Hepatic stellate cell (primary cell): ENCODE measurements at regions not wholly inside any gene's neighbourhood (a gene's known extent, or its start where the extent isn't known, plus 50 kb on each side); places are given as distances from the start of the nearest gene placed in this dataset.

Experiments
- DNase-seq: peaks from one replicate; pipeline ENCODE4 v3.0.0; 2011; ENCODE audit warnings: low spot score

- no peak for DNase-seq
These were observed 1173.3 kb downstream of the PCDH17 start for GRCh38 chr13:58804832-58805231.

- no peak for DNase-seq
These were observed 1174.9 kb downstream of the PCDH17 start for GRCh38 chr13:58806401-58806800.

- DNase-seq, result no peak
These were observed 1192.2 kb downstream of the PCDH17 start for GRCh38 chr13:58823701-58824100.

- DNase-seq, result no peak
These were observed 1196.4 kb downstream of the PCDH17 start for GRCh38 chr13:58827904-58828303.

GRCh38 chr13:58830841-58831240, 1199.3 kb downstream of the PCDH17 start:
- DNase-seq, result no peak

- DNase-seq, result no peak
These were observed 1207.1 kb downstream of the PCDH17 start for GRCh38 chr13:58838615-58839014.

- DNase-seq, result no peak
These were observed 1211.5 kb downstream of the PCDH17 start for GRCh38 chr13:58843071-58843470.

GRCh38 chr13:58843567-58843966, 1212.0 kb downstream of the PCDH17 start:
- DNase-seq, result no peak

- no peak for DNase-seq
These were observed 1218.6 kb downstream of the PCDH17 start for GRCh38 chr13:58850161-58850560.

- DNase-seq, result no peak
These were observed 1220.5 kb downstream of the PCDH17 start for GRCh38 chr13:58852076-58852475.

- DNase-seq, result no peak
These were observed 1223.7 kb downstream of the PCDH17 start for GRCh38 chr13:58855283-58855682.

GRCh38 chr13:58858870-58859371, 1227.4 kb downstream of the PCDH17 start:
- DNase-seq, result no peak

- DNase-seq, result no peak
These were observed 1233.7 kb downstream of the PCDH17 start for GRCh38 chr13:58865286-58865685.

GRCh38 chr13:58869566-58869965, 1238.0 kb downstream of the PCDH17 start:
- DNase-seq, result no peak

GRCh38 chr13:58876473-58876872, 1244.9 kb downstream of the PCDH17 start:
- DNase-seq, result no peak

- DNase-seq, result no peak
These were observed 1247.6 kb downstream of the PCDH17 start for GRCh38 chr13:58879114-58879513.

- DNase-seq, result no peak
These were observed 1251.0 kb downstream of the PCDH17 start for GRCh38 chr13:58882516-58882915.

GRCh38 chr13:58883405-58883804, 1251.9 kb downstream of the PCDH17 start:
- no peak for DNase-seq

GRCh38 chr13:58884353-58885209, 1253.0 kb downstream of the PCDH17 start:
- no peak for DNase-seq

GRCh38 chr13:58889474-58889873, 1257.9 kb downstream of the PCDH17 start:
- no peak for DNase-seq

GRCh38 chr13:58893396-58893795, 1261.9 kb downstream of the PCDH17 start:
- no peak for DNase-seq

GRCh38 chr13:58906329-58907007, 1257.3 kb downstream of the DIAPH3 start:
- no peak for DNase-seq

- DNase-seq, result no peak
These were observed 1256.4 kb downstream of the DIAPH3 start for GRCh38 chr13:58907347-58907746.
